HEK293 (cell line): ENCODE measurements at regions not wholly inside any gene's neighbourhood (a gene's known extent, or its start where the extent isn't known, plus 50 kb on each side); places are given as distances from the start of the nearest gene placed in this dataset.

Experiments
- CTCF ChIA-PET: fragments of 350-600 bp; formaldehyde crosslinking; extraction: SDS; loops from one replicate; lab custom pipeline; 2021; ENCODE audit warnings: antibody characterized with exemption; lab: Yijun Ruan, JAX
- POLR2A ChIA-PET: fragments of 300-600 bp; formaldehyde crosslinking; extraction: SDS; loops from one replicate; lab custom pipeline; 2020; ENCODE audit warnings: antibody characterized with exemption, inconsistent platforms; lab: Yijun Ruan, JAX
- H3K27ac ChIP-seq: fragments of 200-500 bp; sonication (Bioruptor generic); 2 replicates; pipeline ENCODE4 v1.5.1; 2014; ENCODE audit warnings: low read depth, low read length, control low read depth, inconsistent platforms; ENCODE audit errors: extremely low read depth
- H3K36me3 ChIP-seq, 2 experiments: fragments of 200-500 bp in 1 of 2; sonication (Bioruptor generic) in 1 of 2; 1 replicate in 1 of 2; 2 replicates in 1 of 2; pipeline ENCODE4 v1.5.1; 2014 to 2017; ENCODE audit warnings: inconsistent platforms in 2 of 2, low read length in 2 of 2; ENCODE audit not compliant: control insufficient read depth in 2 of 2, insufficient read depth in 1 of 2
- H3K4me1 ChIP-seq: fragments of 200-500 bp; sonication (Bioruptor generic); 2 replicates; pipeline ENCODE4 v1.5.1; 2014; ENCODE audit warnings: mild to moderate bottlenecking, low read length, inconsistent platforms; ENCODE audit not compliant: control insufficient read depth, insufficient read depth
- H3K4me3 ChIP-seq: 2 replicates; pipeline ENCODE4 v1.5.1; 2011; ENCODE audit warnings: low read depth, mild to moderate bottlenecking, control low read depth, low read length, moderate library complexity
- H3K9me3 ChIP-seq: fragments of 200-500 bp; sonication (Bioruptor generic); 2 replicates; pipeline ENCODE4 v1.5.1; 2014; ENCODE audit warnings: low read depth, low read length, inconsistent platforms; ENCODE audit not compliant: control insufficient read depth, insufficient read depth
- CTCF ChIP-seq: fragments of 450-650 bp; formaldehyde crosslinking; IDR thresholded peaks from 2 replicates; pipeline ENCODE4 v1.5.1; 2016; ENCODE audit warnings: missing biosample characterization, missing genetic modification characterization
- EGR2 ChIP-seq: fragments of 450-650 bp; formaldehyde crosslinking; IDR thresholded peaks from 2 replicates; pipeline ENCODE4 v1.5.1; 2016; ENCODE audit warnings: low read depth, missing biosample characterization, missing genetic modification characterization
- GLIS1 ChIP-seq: fragments of 450-650 bp; formaldehyde crosslinking; IDR thresholded peaks from 2 replicates; pipeline ENCODE4 v1.5.1; 2016; ENCODE audit warnings: missing biosample characterization, missing genetic modification characterization
- IKZF3 ChIP-seq: fragments of 450-650 bp; IDR thresholded peaks from 2 replicates; pipeline ENCODE4 v1.5.0; 2018; ENCODE audit warnings: missing biosample characterization, mild to moderate bottlenecking, missing genetic modification characterization, moderate library complexity
- PRDM1 ChIP-seq: fragments of 450-650 bp; formaldehyde crosslinking; IDR thresholded peaks from 2 replicates; pipeline ENCODE4; 2016; ENCODE audit warnings: missing biosample characterization, missing genetic modification characterization
- SP2 ChIP-seq: fragments of 450-650 bp; formaldehyde crosslinking; IDR thresholded peaks from 2 replicates; pipeline ENCODE4 v1.5.1; 2016; ENCODE audit warnings: missing biosample characterization, missing genetic modification characterization
- YY1 ChIP-seq: fragments of 450-650 bp; formaldehyde crosslinking; IDR thresholded peaks from 2 replicates; pipeline ENCODE4 v1.5.1; 2018; ENCODE audit warnings: missing biosample characterization, missing genetic modification characterization
- ZBTB21 ChIP-seq: fragments of 450-650 bp; formaldehyde crosslinking; IDR thresholded peaks from 2 replicates; pipeline ENCODE4 v1.5.1; 2017; ENCODE audit warnings: missing biosample characterization, missing genetic modification characterization
- ZNF18 ChIP-seq: fragments of 450-650 bp; formaldehyde crosslinking; IDR thresholded peaks from 2 replicates; pipeline ENCODE4 v1.5.1; 2016; ENCODE audit warnings: missing biosample characterization, missing genetic modification characterization
- ZNF214 ChIP-seq: fragments of 450-650 bp; formaldehyde crosslinking; IDR thresholded peaks from 2 replicates; pipeline ENCODE4 v1.5.1; 2017; ENCODE audit warnings: missing biosample characterization, mild to moderate bottlenecking, missing genetic modification characterization, borderline replicate concordance
- ZNF221 ChIP-seq: fragments of 450-650 bp; formaldehyde crosslinking; IDR thresholded peaks from 2 replicates; pipeline ENCODE4 v1.5.1; 2017; ENCODE audit warnings: missing biosample characterization, missing genetic modification characterization, borderline replicate concordance
- ZNF391 ChIP-seq: fragments of 450-650 bp; formaldehyde crosslinking; IDR thresholded peaks from 2 replicates; pipeline ENCODE4 v1.5.1; 2016; ENCODE audit warnings: low read depth, missing biosample characterization, missing genetic modification characterization, borderline replicate concordance
- ZNF549 ChIP-seq: fragments of 450-650 bp; IDR thresholded peaks from 2 replicates; pipeline ENCODE4 v1.5.1; 2018; ENCODE audit warnings: missing biosample characterization, missing genetic modification characterization, mild to moderate bottlenecking, inconsistent platforms, moderate library complexity
- ZNF654 ChIP-seq: fragments of 450-650 bp; formaldehyde crosslinking; IDR thresholded peaks from 2 replicates; pipeline ENCODE4 v1.5.1; 2016; ENCODE audit warnings: low read depth, missing biosample characterization, missing genetic modification characterization
- ZNF660 ChIP-seq: fragments of 450-650 bp; IDR thresholded peaks from 2 replicates; pipeline ENCODE4 v1.5.1; 2018; ENCODE audit warnings: missing biosample characterization, mild to moderate bottlenecking, missing genetic modification characterization
- ZNF664 ChIP-seq: fragments of 450-650 bp; formaldehyde crosslinking; IDR thresholded peaks from 2 replicates; pipeline ENCODE4 v1.5.1; 2016; ENCODE audit warnings: missing biosample characterization, missing genetic modification characterization
- ZNF707 ChIP-seq: fragments of 450-650 bp; formaldehyde crosslinking; IDR thresholded peaks from 2 replicates; pipeline ENCODE4 v1.5.1; 2016; ENCODE audit warnings: missing biosample characterization, missing genetic modification characterization
- ZSCAN30 ChIP-seq: fragments of 450-650 bp; IDR thresholded peaks from 2 replicates; pipeline ENCODE4 v1.5.1; 2018; ENCODE audit warnings: missing biosample characterization, mild to moderate bottlenecking, missing genetic modification characterization, moderate library complexity
- TF ChIP-seq, protein P1 (sequence below): fragments of 450-650 bp; formaldehyde crosslinking; IDR thresholded peaks from 2 replicates; pipeline ENCODE4 v1.5.1; 2016; ENCODE audit warnings: missing biosample characterization, missing genetic modification characterization
- TF ChIP-seq, protein P2 (sequence below): fragments of 450-650 bp; formaldehyde crosslinking; IDR thresholded peaks from 2 replicates; pipeline ENCODE4 v1.5.1; 2016; ENCODE audit warnings: missing biosample characterization, missing genetic modification characterization

- TF ChIP-seq GLIS1 (tag by site-specific recombination) = no peak
Observed at GRCh38 chr1:80221319-80221718, 1214.8 kb upstream of the ADGRL4 start (continued).

DNA sequence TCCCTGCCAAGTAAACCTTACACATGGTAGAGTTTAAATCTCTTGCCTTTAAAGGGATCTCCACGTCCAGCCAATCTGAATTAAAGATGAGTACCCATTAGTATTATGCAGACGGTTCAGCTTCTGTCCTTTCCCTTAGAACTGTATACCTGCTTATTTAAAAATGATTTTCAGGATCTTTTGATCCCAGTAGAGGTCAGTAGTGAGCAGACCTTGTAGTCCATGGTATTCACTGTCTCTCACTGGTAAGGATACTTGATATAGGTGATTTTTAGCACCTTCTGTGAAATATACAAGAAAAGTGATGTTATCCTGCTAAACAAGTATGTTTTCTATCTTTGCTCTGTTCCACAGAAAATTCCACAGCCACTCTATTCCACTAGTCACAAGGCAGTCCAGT, 1211.6 kb upstream of the ADGRL4 start:
- H3K4me3 ChIP-seq = no peak overlapping the region
- H3K36me3 ChIP-seq = no peaks in the 10 kb centered on the region
- no peaks in the 10 kb centered on the region for H3K9me3 ChIP-seq
- ChIA-PET CTCF (interaction anchor here (0.5 to 1.1 kb wide), 3 partner anchors 16 to 1520 kb away, joined by 3 to 4 read pairs (median 3); no protein-coding TSS in a partner anchor), POLR2A (no interaction called here)
- TF ChIP-seq ZNF549 (tag by site-specific recombination) = no peak
- peak; percentile 57 for TF ChIP-seq ZNF654 (tag by site-specific recombination)
- no peak for TF ChIP-seq EGR2 (tag by site-specific recombination)
- no peak for TF ChIP-seq PRDM1 (tag by site-specific recombination)
- TF ChIP-seq ZSCAN30 (tag by site-specific recombination) = peak; percentile 14; the same call in 1 of the 2 replicates
- peak; percentile 91 for TF ChIP-seq ZNF664
- H3K27ac ChIP-seq = no peak overlapping the region
- H3K4me1 ChIP-seq = no peaks in the 10 kb centered on the region; the same call in 1 of the 2 replicates

- POLR2A ChIA-PET = no interaction called here
- no peak overlapping the region for H3K27ac ChIP-seq
- CTCF ChIA-PET = interaction anchor here (0.6 to 1.1 kb wide), 7 partner anchors 10 to 1520 kb away, joined by 3 read pairs; no protein-coding TSS in a partner anchor
- H3K9me3 ChIP-seq = no peaks in the 10 kb centered on the region
- H3K4me3 ChIP-seq = no peak overlapping the region
- H3K4me1 ChIP-seq = no peaks in the 10 kb centered on the region; the same call in 1 of the 2 replicates
- peak; percentile 82 for TF ChIP-seq ZNF654 (tag by site-specific recombination)
- TF ChIP-seq CTCF (tag by site-specific recombination) = peak; percentile 50
- no peak for TF ChIP-seq ZBTB21 (tag by site-specific recombination)
- peak; percentile 35; the same call in 1 of the 2 replicates for TF ChIP-seq ZNF660 (tag by site-specific recombination)
- TF ChIP-seq ZNF221 (tag by site-specific recombination) = no peak
- no peak for TF ChIP-seq SP2 (tag by site-specific recombination)
- no peak for TF ChIP-seq ZNF214 (tag by site-specific recombination)
- TF ChIP-seq IKZF3 (tag by site-specific recombination) = peak; percentile 40; the same call in 1 of the 2 replicates
- H3K36me3 ChIP-seq = no peaks in the 10 kb centered on the region
Observed at GRCh38 chr1:80217377-80217986, 1211.0 kb upstream of the ADGRL4 start.

DNA sequence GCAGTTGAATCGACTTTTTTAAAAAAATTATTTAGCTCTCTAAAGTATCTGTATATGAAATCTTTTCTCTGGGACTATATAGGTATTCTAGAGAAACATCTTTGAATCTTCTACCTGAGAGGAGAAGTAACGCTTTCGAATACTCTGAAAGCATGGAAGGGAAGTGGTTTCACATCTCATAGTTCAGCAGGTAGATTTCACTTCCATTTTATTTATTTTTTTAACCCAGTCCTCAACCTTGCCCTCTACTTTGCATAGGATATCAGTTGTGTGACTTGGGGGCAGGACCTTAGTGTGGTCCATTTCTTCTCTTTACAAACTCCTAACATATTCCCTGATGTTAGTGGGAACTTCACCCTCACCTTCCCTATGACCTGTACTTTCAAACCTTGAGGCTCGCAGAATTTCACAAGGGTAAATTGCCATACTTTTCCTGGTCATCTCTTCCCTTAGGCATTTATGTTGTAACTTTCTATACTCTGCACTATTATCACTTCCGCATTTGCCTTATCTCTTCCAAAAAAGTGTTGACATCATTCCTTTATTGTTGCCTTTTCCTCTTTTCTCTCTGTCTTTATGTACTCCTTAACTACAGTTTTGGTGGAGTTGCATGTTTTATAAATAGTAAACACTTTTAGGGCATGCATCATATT, 1208.5 kb upstream of the ADGRL4 start:
- H3K27ac ChIP-seq = no peak overlapping the region
- ChIA-PET POLR2A (no interaction called here), CTCF (no interaction called here)
- H3K4me1 ChIP-seq = no peaks in the 10 kb centered on the region; the same call in 1 of the 2 replicates
- no peaks in the 10 kb centered on the region for H3K9me3 ChIP-seq
- H3K4me3 ChIP-seq = no peak overlapping the region
- H3K36me3 ChIP-seq = no peaks in the 10 kb centered on the region
- TF ChIP-seq, protein P1, sequence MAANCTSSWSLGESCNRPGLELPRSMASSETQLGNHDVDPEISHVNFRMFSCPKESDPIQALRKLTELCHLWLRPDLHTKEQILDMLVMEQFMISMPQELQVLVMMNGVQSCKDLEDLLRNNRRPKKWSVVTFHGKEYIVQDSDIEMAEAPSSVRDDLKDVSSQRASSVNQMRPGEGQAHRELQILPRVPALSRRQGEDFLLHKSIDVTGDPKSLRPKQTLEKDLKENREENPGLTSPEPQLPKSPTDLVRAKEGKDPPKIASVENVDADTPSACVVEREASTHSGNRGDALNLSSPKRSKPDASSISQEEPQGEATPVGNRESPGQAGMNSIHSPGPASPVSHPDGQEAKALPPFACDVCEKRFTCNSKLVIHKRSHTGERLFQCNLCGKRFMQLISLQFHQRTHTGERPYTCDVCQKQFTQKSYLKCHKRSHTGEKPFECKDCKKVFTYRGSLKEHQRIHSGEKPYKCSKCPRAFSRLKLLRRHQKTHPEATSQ (tag by site-specific recombination) = no peak
- TF ChIP-seq ZNF707 (tag by site-specific recombination) (no peak), YY1 (tag by site-specific recombination) (no peak), ZNF391 (tag by site-specific recombination) (no peak), ZNF18 (tag by site-specific recombination) (no peak)
- TF ChIP-seq, protein P2, sequence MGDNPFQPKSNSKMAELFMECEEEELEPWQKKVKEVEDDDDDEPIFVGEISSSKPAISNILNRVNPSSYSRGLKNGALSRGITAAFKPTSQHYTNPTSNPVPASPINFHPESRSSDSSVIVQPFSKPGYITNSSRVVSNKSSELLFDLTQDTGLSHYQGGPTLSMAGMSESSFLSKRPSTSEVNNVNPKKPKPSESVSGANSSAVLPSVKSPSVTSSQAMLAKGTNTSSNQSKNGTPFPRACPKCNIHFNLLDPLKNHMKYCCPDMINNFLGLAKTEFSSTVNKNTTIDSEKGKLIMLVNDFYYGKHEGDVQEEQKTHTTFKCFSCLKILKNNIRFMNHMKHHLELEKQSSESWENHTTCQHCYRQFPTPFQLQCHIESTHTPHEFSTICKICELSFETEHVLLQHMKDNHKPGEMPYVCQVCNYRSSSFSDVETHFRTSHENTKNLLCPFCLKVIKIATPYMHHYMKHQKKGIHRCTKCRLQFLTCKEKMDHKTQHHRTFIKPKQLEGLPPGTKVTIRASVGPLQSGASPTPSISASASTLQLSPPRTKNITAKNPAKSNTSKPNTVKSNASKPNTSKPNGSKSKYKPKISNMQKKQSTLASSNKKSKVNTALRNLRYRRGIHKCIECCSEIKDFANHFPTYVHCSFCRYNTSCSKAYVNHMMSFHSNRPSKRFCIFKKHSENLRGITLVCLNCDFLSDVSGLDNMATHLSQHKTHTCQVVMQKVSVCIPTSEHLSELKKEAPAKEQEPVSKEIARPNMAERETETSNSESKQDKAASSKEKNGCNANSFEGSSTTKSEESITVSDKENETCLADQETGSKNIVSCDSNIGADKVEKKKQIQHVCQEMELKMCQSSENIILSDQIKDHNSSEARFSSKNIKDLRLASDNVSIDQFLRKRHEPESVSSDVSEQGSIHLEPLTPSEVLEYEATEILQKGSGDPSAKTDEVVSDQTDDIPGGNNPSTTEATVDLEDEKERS (tag by site-specific recombination) = no peak
